GM18951 (cell line): ENCODE measurements at regions not wholly inside any gene's neighbourhood (a gene's known extent, or its start where the extent isn't known, plus 50 kb on each side); places are given as distances from the start of the nearest gene placed in this dataset.

ENCODE experiments used
- POLR2A ChIP-seq: IDR thresholded peaks from 4 replicates; pipeline ENCODE4 v1.6.1; 2011; ENCODE audit warnings: mild to moderate bottlenecking; ENCODE audit not compliant: insufficient read length, insufficient read depth; ENCODE audit errors: extremely low read depth
- in situ Hi-C: fragments of 300-500 bp; cut with MboI; formaldehyde crosslinking; loops from one replicate; pipeline ENCODE4 v1.12.0; 2022; ENCODE audit warnings: low sequenced_read_pairs, mixed read lengths, inconsistent platforms; ENCODE audit not compliant: unreplicated experiment

GRCh38 chr6:106757722-106758467 is 128.5 kb downstream of the QRSL1 start:
- in situ Hi-C loops = no loop called here
- TF ChIP-seq POLR2A = no peak

DNA sequence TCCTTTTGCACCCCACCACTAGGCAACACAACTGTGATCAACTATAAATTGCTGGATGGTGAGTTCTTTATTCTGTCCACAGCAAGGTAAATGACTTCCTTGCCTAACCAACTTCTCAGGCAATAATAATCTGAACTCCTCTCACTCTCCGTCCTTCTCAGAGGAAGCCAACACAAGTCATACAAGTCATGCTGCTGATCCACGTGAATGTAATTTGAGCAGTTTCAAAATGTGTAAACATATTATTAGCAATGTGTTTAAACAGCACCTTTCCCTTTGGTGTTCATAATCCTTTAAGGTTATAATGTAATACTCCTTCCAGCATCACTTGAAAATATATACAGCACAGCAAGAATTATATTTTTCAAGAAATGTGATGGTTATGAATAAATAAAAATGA is 127.9 kb downstream of the QRSL1 start:
- TF ChIP-seq POLR2A = no peak
- in situ Hi-C loops = no loop called here

GRCh38 chr6:106754215-106754614 is 124.8 kb downstream of the QRSL1 start:
- no peak for TF ChIP-seq POLR2A
- in situ Hi-C loops = no loop called here

GRCh38 chr6:106752641-106753040 is 123.3 kb downstream of the QRSL1 start:
- in situ Hi-C loops = no loop called here
- TF ChIP-seq POLR2A = no peak

GRCh38 chr6:106751501-106752252 is 122.3 kb downstream of the QRSL1 start:
- in situ Hi-C loops = no loop called here
- no peak for TF ChIP-seq POLR2A

DNA sequence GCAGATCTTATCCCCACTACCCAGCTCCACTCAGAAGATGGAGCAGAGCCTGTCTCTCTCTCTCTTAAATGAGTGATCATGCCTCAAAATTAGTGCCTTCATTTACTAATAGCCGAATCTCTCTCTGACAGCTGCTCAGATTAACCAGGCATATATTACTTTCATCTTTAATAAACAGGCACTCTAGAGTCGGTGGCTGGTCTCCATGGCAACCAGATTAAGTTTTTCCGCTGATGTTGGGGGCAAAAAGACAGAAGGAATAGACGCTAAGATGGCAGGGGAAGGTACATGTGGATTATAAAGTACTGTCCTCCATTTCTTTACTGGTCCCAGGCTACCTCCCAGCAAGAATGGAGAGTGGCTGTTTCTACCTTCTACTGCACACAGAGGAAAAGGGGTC is 121.6 kb downstream of the QRSL1 start:
- in situ Hi-C loops = no loop called here

GRCh38 chr6:106750142-106750918 is 121.0 kb downstream of the QRSL1 start:
- in situ Hi-C loops = no loop called here
- TF ChIP-seq POLR2A = no peak

More for the DNA sequence above, 121.6 kb downstream of the QRSL1 start:
- TF ChIP-seq POLR2A = no peak

GRCh38 chr6:106749609-106750008 is 120.2 kb downstream of the QRSL1 start:
- in situ Hi-C loops = no loop called here
- no peak for TF ChIP-seq POLR2A

GRCh38 chr6:106748547-106749207 is 119.3 kb downstream of the QRSL1 start:
- in situ Hi-C loops = no loop called here
- TF ChIP-seq POLR2A = no peak

DNA sequence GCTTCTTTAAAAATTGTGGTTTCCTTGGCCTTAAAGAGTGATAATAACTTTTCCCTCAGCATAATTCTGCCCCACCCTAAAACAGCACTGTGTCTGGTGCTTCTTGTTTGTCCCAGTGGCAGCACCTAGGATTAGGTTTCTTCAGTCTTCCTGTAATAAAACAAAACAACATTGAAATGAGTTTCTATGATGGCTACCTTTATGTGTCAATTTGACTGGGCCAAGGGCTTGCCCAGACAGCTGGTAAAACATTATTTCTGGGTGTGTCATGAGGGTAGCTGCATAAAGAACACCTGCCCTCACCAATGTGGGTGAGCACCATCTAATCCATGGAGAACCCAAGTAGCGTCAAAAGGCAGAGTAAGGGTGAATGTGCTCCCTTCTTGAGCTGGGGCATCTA is 117.8 kb downstream of the QRSL1 start:
- no peak for TF ChIP-seq POLR2A
- in situ Hi-C loops = no loop called here

GRCh38 chr6:106746652-106747051 is 117.3 kb downstream of the QRSL1 start:
- TF ChIP-seq POLR2A = no peak
- in situ Hi-C loops = no loop called here

GRCh38 chr6:106745824-106746582 is 116.6 kb downstream of the QRSL1 start:
- no peak for TF ChIP-seq POLR2A
- in situ Hi-C loops = no loop called here
